WTC11 (cell line): ENCODE measurements at regions not wholly inside any gene's neighbourhood (a gene's known extent, or its start where the extent isn't known, plus 50 kb on each side); places are given as distances from the start of the nearest gene placed in this dataset.

Experiments
- ATAC-seq: fragments of 200-7000 bp; cut with Tn5 transposase; 2 replicates; pipeline ENCODE4 v1.10.0; 2021; ENCODE audit warnings: mild to moderate bottlenecking, moderate library complexity
- CTCF ChIA-PET: fragments of 300-600 bp; sonication (Branson Sonifier 250); formaldehyde crosslinking; loops from one replicate; lab custom pipeline; 2021; ENCODE audit warnings: antibody characterized with exemption; lab: Charles Lee
- POLR2A ChIA-PET: fragments of 350-600 bp; sonication (Branson Sonifier 250); formaldehyde crosslinking; loops from one replicate; lab custom pipeline; 2021; ENCODE audit warnings: antibody characterized with exemption; lab: Charles Lee
- DNase-seq: peaks from one replicate; pipeline ENCODE4 v3.0.0; 2021; ENCODE audit warnings: low spot score
- H3K27ac Mint-ChIP-seq: 2 replicates; pipeline ENCODE4 v1.8.0; 2021; ENCODE audit warnings: mixed read lengths
- H3K27me3 Mint-ChIP-seq: 2 replicates; pipeline ENCODE4 v1.8.0; 2021; ENCODE audit warnings: low read depth, mild to moderate bottlenecking, moderate library complexity, mixed read lengths
- H3K36me3 Mint-ChIP-seq: 2 replicates; pipeline ENCODE4 v1.8.0; 2021; ENCODE audit warnings: mixed read lengths
- H3K4me1 Mint-ChIP-seq: 2 replicates; pipeline ENCODE4 v1.8.0; 2022; ENCODE audit warnings: mixed read lengths
- H3K4me3 Mint-ChIP-seq: 2 replicates; pipeline ENCODE4 v1.8.0; 2021; ENCODE audit warnings: mild to moderate bottlenecking, moderate library complexity, mixed read lengths
- H3K9me3 Mint-ChIP-seq: 2 replicates; pipeline ENCODE4 v1.8.0; 2021; ENCODE audit warnings: mixed read lengths
- CREB1 ChIP-seq: sonication (generic); formaldehyde crosslinking; IDR thresholded peaks from 2 replicates; pipeline ENCODE4 v1.8.0; 2023; ENCODE audit warnings: mild to moderate bottlenecking, missing genetic modification reagents
- IRF2 ChIP-seq: sonication (generic); formaldehyde crosslinking; IDR thresholded peaks from 2 replicates; pipeline ENCODE4 v1.8.0; 2022; ENCODE audit warnings: low read depth, missing genetic modification reagents, borderline replicate concordance
- KAT7 ChIP-seq: sonication (generic); formaldehyde crosslinking; IDR thresholded peaks from 2 replicates; pipeline ENCODE4 v1.8.1; 2023; ENCODE audit warnings: missing genetic modification reagents, mild to moderate bottlenecking, borderline replicate concordance
- NR2C2 ChIP-seq: sonication (generic); formaldehyde crosslinking; IDR thresholded peaks from 2 replicates; pipeline ENCODE4 v1.8.0; 2022; ENCODE audit warnings: mild to moderate bottlenecking, missing genetic modification reagents
- PRRX2 ChIP-seq: fragments of 250-450 bp; sonication (Bioruptor Pico); IDR thresholded peaks from 2 replicates; pipeline ENCODE4 v1.8.0; 2021; ENCODE audit warnings: mild to moderate bottlenecking
- SOX15 ChIP-seq: fragments of 250-450 bp; sonication (Bioruptor Pico); IDR thresholded peaks from 2 replicates; pipeline ENCODE4 v1.9.0; 2021; ENCODE audit warnings: mild to moderate bottlenecking
- ZNF138 ChIP-seq: sonication (generic); formaldehyde crosslinking; conservative IDR thresholded peaks from 2 replicates; pipeline ENCODE4 v1.8.1; 2022; ENCODE audit warnings: mild to moderate bottlenecking, moderate library complexity, missing genetic modification reagents
- ZNF219 ChIP-seq: sonication (generic); formaldehyde crosslinking; IDR thresholded peaks from 2 replicates; pipeline ENCODE4 v1.8.0; 2023; ENCODE audit warnings: missing genetic modification reagents, mild to moderate bottlenecking, borderline replicate concordance
- TF ChIP-seq, protein P1 (sequence below): sonication (generic); formaldehyde crosslinking; IDR thresholded peaks from 2 replicates; pipeline ENCODE4 v1.8.0; 2022; ENCODE audit warnings: mild to moderate bottlenecking, missing genetic modification reagents
- TF ChIP-seq, protein P2 (sequence below): sonication (generic); formaldehyde crosslinking; IDR thresholded peaks from 2 replicates; pipeline ENCODE4 v1.8.0; 2022; ENCODE audit warnings: missing genetic modification reagents
- TF ChIP-seq, protein P3 (sequence below): sonication (generic); formaldehyde crosslinking; IDR thresholded peaks from 2 replicates; pipeline ENCODE4 v1.8.1; 2023; ENCODE audit warnings: mild to moderate bottlenecking, missing genetic modification reagents, moderate library complexity
- TF ChIP-seq, protein P4 (sequence below): sonication (generic); formaldehyde crosslinking; IDR thresholded peaks from 2 replicates; pipeline ENCODE4 v1.8.1; 2023; ENCODE audit warnings: mild to moderate bottlenecking, moderate library complexity, missing genetic modification reagents
- TF ChIP-seq, protein P5 (sequence below): sonication (generic); formaldehyde crosslinking; IDR thresholded peaks from 2 replicates; pipeline ENCODE4 v1.8.1; 2023; ENCODE audit warnings: mild to moderate bottlenecking, missing genetic modification reagents, moderate library complexity
- TF ChIP-seq, protein P6 (sequence below): sonication (generic); formaldehyde crosslinking; IDR thresholded peaks from 2 replicates; pipeline ENCODE4 v1.8.0; 2022; ENCODE audit warnings: mild to moderate bottlenecking, missing genetic modification reagents
- TF ChIP-seq, protein P7 (sequence below): sonication (generic); formaldehyde crosslinking; IDR thresholded peaks from 2 replicates; pipeline ENCODE4 v1.8.1; 2023; ENCODE audit warnings: mild to moderate bottlenecking, missing genetic modification reagents
- TF ChIP-seq, protein P8 (sequence below): sonication (generic); formaldehyde crosslinking; IDR thresholded peaks from 2 replicates; pipeline ENCODE4 v1.8.0; 2022; ENCODE audit warnings: mild to moderate bottlenecking, missing genetic modification reagents

DNA sequence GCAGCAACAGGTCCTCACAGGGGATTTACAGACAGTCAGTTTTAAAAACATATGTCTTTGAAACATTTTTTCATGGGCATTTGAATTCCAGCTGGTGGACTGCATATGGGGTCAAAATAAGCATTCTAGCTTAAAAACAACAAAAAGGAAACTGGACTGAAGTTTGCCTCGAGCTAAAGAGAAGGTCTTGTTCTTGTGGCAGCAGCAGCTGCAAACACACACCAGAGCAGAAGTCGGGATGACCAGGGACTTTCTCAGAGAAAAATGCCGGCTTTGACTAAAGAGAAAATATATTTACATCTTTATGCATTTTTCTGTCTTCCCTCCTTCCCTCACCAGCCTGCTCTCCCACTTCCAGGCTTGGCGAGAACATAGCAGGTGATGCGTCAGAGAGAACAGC lies 361.4 kb downstream of the CXCL12 start:
- no peak overlapping the region for H3K27ac Mint-ChIP-seq
- H3K36me3 Mint-ChIP-seq, result 0 out of 2 replicates have a peak, but pooled peaks cover under 1% of the 10 kb centered on the region
- ChIA-PET POLR2A (no interaction called here), CTCF (no interaction called here)
- H3K27me3 Mint-ChIP-seq, result peaks cover 3% of the 10 kb centered on the region; the same call in 1 of the 2 replicates
- peaks cover 15% of the 10 kb centered on the region for H3K4me1 Mint-ChIP-seq
- ATAC-seq, result no peak
- peaks cover 24% of the 10 kb centered on the region for H3K9me3 Mint-ChIP-seq
- TF ChIP-seq IRF2 (CRISPR knock-in tag) (no peak), ZNF138 (no peak), NR2C2 (CRISPR knock-in tag) (no peak), SOX15 (no peak), PRRX2 (CRISPR knock-in tag) (no peak), KAT7 (no peak), CREB1 (no peak), ZNF219 (CRISPR knock-in tag) (no peak)
- TF ChIP-seq, protein P1, sequence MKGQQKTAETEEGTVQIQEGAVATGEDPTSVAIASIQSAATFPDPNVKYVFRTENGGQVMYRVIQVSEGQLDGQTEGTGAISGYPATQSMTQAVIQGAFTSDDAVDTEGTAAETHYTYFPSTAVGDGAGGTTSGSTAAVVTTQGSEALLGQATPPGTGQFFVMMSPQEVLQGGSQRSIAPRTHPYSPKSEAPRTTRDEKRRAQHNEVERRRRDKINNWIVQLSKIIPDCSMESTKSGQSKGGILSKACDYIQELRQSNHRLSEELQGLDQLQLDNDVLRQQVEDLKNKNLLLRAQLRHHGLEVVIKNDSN (CRISPR knock-in tag), result no peak
- TF ChIP-seq, protein P2, sequence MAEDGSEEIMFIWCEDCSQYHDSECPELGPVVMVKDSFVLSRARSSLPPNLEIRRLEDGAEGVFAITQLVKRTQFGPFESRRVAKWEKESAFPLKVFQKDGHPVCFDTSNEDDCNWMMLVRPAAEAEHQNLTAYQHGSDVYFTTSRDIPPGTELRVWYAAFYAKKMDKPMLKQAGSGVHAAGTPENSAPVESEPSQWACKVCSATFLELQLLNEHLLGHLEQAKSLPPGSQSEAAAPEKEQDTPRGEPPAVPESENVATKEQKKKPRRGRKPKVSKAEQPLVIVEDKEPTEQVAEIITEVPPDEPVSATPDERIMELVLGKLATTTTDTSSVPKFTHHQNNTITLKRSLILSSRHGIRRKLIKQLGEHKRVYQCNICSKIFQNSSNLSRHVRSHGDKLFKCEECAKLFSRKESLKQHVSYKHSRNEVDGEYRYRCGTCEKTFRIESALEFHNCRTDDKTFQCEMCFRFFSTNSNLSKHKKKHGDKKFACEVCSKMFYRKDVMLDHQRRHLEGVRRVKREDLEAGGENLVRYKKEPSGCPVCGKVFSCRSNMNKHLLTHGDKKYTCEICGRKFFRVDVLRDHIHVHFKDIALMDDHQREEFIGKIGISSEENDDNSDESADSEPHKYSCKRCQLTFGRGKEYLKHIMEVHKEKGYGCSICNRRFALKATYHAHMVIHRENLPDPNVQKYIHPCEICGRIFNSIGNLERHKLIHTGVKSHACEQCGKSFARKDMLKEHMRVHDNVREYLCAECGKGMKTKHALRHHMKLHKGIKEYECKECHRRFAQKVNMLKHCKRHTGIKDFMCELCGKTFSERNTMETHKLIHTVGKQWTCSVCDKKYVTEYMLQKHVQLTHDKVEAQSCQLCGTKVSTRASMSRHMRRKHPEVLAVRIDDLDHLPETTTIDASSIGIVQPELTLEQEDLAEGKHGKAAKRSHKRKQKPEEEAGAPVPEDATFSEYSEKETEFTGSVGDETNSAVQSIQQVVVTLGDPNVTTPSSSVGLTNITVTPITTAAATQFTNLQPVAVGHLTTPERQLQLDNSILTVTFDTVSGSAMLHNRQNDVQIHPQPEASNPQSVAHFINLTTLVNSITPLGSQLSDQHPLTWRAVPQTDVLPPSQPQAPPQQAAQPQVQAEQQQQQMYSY (CRISPR knock-in tag), result no peak
- TF ChIP-seq, protein P3, sequence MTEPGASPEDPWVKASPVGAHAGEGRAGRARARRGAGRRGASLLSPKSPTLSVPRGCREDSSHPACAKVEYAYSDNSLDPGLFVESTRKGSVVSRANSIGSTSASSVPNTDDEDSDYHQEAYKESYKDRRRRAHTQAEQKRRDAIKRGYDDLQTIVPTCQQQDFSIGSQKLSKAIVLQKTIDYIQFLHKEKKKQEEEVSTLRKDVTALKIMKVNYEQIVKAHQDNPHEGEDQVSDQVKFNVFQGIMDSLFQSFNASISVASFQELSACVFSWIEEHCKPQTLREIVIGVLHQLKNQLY (CRISPR knock-in tag), result no peak
- TF ChIP-seq, protein P4, sequence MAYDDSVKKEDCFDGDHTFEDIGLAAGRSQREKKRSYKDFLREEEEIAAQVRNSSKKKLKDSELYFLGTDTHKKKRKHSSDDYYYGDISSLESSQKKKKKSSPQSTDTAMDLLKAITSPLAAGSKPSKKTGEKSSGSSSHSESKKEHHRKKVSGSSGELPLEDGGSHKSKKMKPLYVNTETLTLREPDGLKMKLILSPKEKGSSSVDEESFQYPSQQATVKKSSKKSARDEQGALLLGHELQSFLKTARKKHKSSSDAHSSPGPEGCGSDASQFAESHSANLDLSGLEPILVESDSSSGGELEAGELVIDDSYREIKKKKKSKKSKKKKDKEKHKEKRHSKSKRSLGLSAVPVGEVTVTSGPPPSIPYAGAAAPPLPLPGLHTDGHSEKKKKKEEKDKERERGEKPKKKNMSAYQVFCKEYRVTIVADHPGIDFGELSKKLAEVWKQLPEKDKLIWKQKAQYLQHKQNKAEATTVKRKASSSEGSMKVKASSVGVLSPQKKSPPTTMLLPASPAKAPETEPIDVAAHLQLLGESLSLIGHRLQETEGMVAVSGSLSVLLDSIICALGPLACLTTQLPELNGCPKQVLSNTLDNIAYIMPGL (CRISPR knock-in tag), result no peak
- TF ChIP-seq, protein P5, sequence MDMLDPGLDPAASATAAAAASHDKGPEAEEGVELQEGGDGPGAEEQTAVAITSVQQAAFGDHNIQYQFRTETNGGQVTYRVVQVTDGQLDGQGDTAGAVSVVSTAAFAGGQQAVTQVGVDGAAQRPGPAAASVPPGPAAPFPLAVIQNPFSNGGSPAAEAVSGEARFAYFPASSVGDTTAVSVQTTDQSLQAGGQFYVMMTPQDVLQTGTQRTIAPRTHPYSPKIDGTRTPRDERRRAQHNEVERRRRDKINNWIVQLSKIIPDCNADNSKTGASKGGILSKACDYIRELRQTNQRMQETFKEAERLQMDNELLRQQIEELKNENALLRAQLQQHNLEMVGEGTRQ (CRISPR knock-in tag), result no peak
- TF ChIP-seq, protein P6, sequence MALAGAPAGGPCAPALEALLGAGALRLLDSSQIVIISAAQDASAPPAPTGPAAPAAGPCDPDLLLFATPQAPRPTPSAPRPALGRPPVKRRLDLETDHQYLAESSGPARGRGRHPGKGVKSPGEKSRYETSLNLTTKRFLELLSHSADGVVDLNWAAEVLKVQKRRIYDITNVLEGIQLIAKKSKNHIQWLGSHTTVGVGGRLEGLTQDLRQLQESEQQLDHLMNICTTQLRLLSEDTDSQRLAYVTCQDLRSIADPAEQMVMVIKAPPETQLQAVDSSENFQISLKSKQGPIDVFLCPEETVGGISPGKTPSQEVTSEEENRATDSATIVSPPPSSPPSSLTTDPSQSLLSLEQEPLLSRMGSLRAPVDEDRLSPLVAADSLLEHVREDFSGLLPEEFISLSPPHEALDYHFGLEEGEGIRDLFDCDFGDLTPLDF (CRISPR knock-in tag), result no peak
- TF ChIP-seq, protein P7, sequence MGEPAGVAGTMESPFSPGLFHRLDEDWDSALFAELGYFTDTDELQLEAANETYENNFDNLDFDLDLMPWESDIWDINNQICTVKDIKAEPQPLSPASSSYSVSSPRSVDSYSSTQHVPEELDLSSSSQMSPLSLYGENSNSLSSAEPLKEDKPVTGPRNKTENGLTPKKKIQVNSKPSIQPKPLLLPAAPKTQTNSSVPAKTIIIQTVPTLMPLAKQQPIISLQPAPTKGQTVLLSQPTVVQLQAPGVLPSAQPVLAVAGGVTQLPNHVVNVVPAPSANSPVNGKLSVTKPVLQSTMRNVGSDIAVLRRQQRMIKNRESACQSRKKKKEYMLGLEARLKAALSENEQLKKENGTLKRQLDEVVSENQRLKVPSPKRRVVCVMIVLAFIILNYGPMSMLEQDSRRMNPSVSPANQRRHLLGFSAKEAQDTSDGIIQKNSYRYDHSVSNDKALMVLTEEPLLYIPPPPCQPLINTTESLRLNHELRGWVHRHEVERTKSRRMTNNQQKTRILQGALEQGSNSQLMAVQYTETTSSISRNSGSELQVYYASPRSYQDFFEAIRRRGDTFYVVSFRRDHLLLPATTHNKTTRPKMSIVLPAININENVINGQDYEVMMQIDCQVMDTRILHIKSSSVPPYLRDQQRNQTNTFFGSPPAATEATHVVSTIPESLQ (CRISPR knock-in tag), result no peak
- TF ChIP-seq, protein P8, sequence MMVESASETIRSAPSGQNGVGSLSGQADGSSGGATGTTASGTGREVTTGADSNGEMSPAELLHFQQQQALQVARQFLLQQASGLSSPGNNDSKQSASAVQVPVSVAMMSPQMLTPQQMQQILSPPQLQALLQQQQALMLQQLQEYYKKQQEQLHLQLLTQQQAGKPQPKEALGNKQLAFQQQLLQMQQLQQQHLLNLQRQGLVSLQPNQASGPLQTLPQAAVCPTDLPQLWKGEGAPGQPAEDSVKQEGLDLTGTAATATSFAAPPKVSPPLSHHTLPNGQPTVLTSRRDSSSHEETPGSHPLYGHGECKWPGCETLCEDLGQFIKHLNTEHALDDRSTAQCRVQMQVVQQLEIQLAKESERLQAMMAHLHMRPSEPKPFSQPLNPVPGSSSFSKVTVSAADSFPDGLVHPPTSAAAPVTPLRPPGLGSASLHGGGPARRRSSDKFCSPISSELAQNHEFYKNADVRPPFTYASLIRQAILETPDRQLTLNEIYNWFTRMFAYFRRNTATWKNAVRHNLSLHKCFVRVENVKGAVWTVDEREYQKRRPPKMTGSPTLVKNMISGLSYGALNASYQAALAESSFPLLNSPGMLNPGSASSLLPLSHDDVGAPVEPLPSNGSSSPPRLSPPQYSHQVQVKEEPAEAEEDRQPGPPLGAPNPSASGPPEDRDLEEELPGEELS (CRISPR knock-in tag), result no peak
- H3K4me3 Mint-ChIP-seq, result no peak overlapping the region
- no peak for DNase-seq
